Hematopoietic multipotent progenitor cell treated with erythropoietin and hydrocortisone succinate and interleukin-3 and kit ligand, for 8 days (in vitro differentiated cells): ENCODE measurements at regions not wholly inside any gene's neighbourhood (a gene's known extent, or its start where the extent isn't known, plus 50 kb on each side); places are given as distances from the start of the nearest gene placed in this dataset.

Experiments
- DNase-seq: peaks from one replicate; pipeline ENCODE4 v3.0.0-alpha.2; 2015

- DNase-seq = no peak
These were observed 845.9 kb upstream of the PCDH9 start for GRCh38 chr13:68076046-68076445.

GRCh38 chr13:68066879-68067513 is 836.9 kb upstream of the PCDH9 start:
- no peak for DNase-seq

- DNase-seq = no peak
These were observed 834.0 kb upstream of the PCDH9 start for GRCh38 chr13:68064001-68064770.

GRCh38 chr13:68063181-68063580 is 833.0 kb upstream of the PCDH9 start:
- no peak for DNase-seq

GRCh38 chr13:68057836-68058235 is 827.7 kb upstream of the PCDH9 start:
- no peak for DNase-seq

GRCh38 chr13:68056816-68057710 is 826.9 kb upstream of the PCDH9 start:
- no peak for DNase-seq

- no peak for DNase-seq
These were observed 821.8 kb upstream of the PCDH9 start for GRCh38 chr13:68051910-68052309.

GRCh38 chr13:68050761-68051160 is 820.6 kb upstream of the PCDH9 start:
- no peak for DNase-seq

GRCh38 chr13:68048802-68049359 is 818.7 kb upstream of the PCDH9 start:
- no peak for DNase-seq

GRCh38 chr13:68047889-68048288 is 817.8 kb upstream of the PCDH9 start:
- DNase-seq = no peak

GRCh38 chr13:68046903-68047302 is 816.8 kb upstream of the PCDH9 start:
- no peak for DNase-seq

- no peak for DNase-seq
These were observed 800.1 kb upstream of the PCDH9 start for GRCh38 chr13:68030152-68030809.

- no peak for DNase-seq
These were observed 798.6 kb upstream of the PCDH9 start for GRCh38 chr13:68028701-68029100.

GRCh38 chr13:68027306-68027705 is 797.2 kb upstream of the PCDH9 start:
- no peak for DNase-seq

GRCh38 chr13:68026077-68026476 is 795.9 kb upstream of the PCDH9 start:
- no peak for DNase-seq

GRCh38 chr13:68025604-68026003 is 795.5 kb upstream of the PCDH9 start:
- DNase-seq = no peak

- DNase-seq = no peak
These were observed 793.9 kb upstream of the PCDH9 start for GRCh38 chr13:68023838-68024581.

- no peak for DNase-seq
These were observed 789.8 kb upstream of the PCDH9 start for GRCh38 chr13:68019901-68020300.

- no peak for DNase-seq
These were observed 779.4 kb upstream of the PCDH9 start for GRCh38 chr13:68009546-68009945.

GRCh38 chr13:68007576-68007975 is 777.4 kb upstream of the PCDH9 start:
- DNase-seq = no peak

- no peak for DNase-seq
These were observed 766.0 kb upstream of the PCDH9 start for GRCh38 chr13:67996101-67996500.

GRCh38 chr13:67990868-67991267 is 760.7 kb upstream of the PCDH9 start:
- no peak for DNase-seq
